H1 (cell line): ENCODE measurements at regions not wholly inside any gene's neighbourhood (a gene's known extent, or its start where the extent isn't known, plus 50 kb on each side); places are given as distances from the start of the nearest gene placed in this dataset.

Experiments used
- CHD1 ChIP-seq: IDR thresholded peaks from 2 replicates; pipeline ENCODE4 v1.6.1; 2012; ENCODE audit warnings: low read depth, low read length, improper control_type of control experiment
- E2F6 ChIP-seq: IDR thresholded peaks from 2 replicates; pipeline ENCODE4 v1.6.1; 2012; ENCODE audit warnings: inconsistent platforms
- EGR1 ChIP-seq: IDR thresholded peaks from 2 replicates; pipeline ENCODE4 v1.6.1; 2011; ENCODE audit warnings: low read depth, low read length, borderline replicate concordance
- POLR2A ChIP-seq, 2 experiments: IDR thresholded peaks; 1 replicate in 1 of 2; 2 replicates in 1 of 2; pipeline ENCODE4 v1.6.1; 2011; ENCODE audit warnings: low read depth in 2 of 2, low read length in 2 of 2, mild to moderate bottlenecking in 2 of 2; ENCODE audit errors: control extremely low read depth in 1 of 2
- POLR2AphosphoS5 ChIP-seq: IDR thresholded peaks from 2 replicates; pipeline ENCODE4 v1.6.1; 2011; ENCODE audit warnings: low read depth, low read length
- SRF ChIP-seq: IDR thresholded peaks from 2 replicates; pipeline ENCODE4 v1.6.1; 2011; ENCODE audit warnings: mild to moderate bottlenecking, low read depth, low read length, moderate library complexity
- TF ChIP-seq, protein P1 (sequence below), 3 experiments: IDR thresholded peaks; 1 replicate in 2 of 3; 2 replicates in 1 of 3; pipeline versions ENCODE4 v1.5.1 to v1.6.1; 2011; ENCODE audit warnings: low read length in 3 of 3, mild to moderate bottlenecking in 3 of 3, inconsistent platforms in 2 of 3, low read depth in 1 of 3, moderate library complexity in 1 of 3; ENCODE audit not compliant: insufficient read depth in 1 of 3; ENCODE audit errors: control extremely low read depth in 1 of 3

GRCh38 chr12:88371416-88372183 lies 208.7 kb downstream of the KITLG start:
- TF ChIP-seq POLR2AphosphoS5 (no peak), POLR2A (IDR thresholded peaks at IDR 0.05; ENCODE audit: control extremely low read depth in 1 of 2, low read depth in 2 of 2, low read length in 2 of 2) (no peak), EGR1 (no peak), SRF (no peak), E2F6 (no peak), CHD1 (no peak)
- TF ChIP-seq, protein P1, sequence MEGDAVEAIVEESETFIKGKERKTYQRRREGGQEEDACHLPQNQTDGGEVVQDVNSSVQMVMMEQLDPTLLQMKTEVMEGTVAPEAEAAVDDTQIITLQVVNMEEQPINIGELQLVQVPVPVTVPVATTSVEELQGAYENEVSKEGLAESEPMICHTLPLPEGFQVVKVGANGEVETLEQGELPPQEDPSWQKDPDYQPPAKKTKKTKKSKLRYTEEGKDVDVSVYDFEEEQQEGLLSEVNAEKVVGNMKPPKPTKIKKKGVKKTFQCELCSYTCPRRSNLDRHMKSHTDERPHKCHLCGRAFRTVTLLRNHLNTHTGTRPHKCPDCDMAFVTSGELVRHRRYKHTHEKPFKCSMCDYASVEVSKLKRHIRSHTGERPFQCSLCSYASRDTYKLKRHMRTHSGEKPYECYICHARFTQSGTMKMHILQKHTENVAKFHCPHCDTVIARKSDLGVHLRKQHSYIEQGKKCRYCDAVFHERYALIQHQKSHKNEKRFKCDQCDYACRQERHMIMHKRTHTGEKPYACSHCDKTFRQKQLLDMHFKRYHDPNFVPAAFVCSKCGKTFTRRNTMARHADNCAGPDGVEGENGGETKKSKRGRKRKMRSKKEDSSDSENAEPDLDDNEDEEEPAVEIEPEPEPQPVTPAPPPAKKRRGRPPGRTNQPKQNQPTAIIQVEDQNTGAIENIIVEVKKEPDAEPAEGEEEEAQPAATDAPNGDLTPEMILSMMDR (IDR thresholded peaks at IDR 0.05; ENCODE audit: control extremely low read depth in 1 of 3, insufficient read depth in 1 of 3, low read depth in 1 of 3, low read length in 3 of 3): no peak
